ENCODE measurements at regions not wholly inside any gene's neighbourhood (a gene's known extent, or its start where the extent isn't known, plus 50 kb on each side); places are given as distances from the start of the nearest gene placed in this dataset.
"Not testable (repeated sequence)": the region's sequence is repeated elsewhere in the genome, so short reads cannot be mapped to it uniquely, and the experiment has no call there.

DNA sequence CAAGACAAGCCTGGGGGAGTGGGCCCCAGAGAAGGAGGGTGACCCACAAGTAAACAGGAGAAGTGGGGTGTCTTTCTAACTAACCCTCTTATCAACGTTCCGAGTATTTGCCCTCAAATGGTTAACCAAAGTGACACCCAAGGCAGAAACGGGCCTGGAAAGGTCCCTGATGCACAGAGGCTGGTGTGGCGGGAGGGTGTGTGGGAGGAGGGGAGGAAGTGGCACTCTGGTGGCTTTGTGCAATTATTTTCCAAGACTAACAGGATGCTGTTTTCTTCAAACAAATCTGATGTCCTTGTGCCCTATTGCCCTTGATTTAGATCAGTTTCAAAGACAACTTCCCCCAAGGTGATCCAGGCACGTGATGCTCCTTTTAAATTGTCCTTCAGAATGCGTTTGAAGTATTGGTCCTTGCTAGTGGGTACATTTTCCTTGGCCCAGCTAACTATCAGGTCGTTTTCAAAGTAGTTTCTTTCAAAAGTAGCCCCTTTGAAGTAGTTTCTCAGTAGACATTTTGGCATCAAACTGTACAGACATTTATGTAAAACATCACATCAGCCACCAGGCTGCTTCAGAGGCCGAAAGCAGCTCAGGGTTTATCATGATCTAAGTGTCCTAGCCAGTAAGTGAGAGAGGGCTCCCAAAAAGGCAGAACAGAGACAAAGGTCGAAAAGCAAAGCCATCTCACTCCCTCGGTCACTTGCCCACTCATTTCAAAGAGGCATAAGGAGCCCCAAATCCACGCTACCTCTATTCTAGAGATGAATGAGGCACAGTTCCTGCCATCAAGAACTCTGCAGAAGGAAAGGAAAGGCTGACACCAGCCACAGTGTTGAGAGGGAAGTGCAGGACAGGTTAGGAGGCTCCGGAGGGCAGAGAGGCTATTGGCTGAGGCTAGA is 371.1 kb upstream of the ID2 start:
- no peak for DNase-seq (ENCODE audit: low read depth)

- no peak for DNase-seq (ENCODE audit: low read depth)
Observed at GRCh38 chr2:8312221-8312620, 369.6 kb upstream of the ID2 start.

- peak; percentile 91 for DNase-seq (ENCODE audit: low read depth)
Observed at GRCh38 chr2:8312861-8313830, 368.7 kb upstream of the ID2 start.

DNA sequence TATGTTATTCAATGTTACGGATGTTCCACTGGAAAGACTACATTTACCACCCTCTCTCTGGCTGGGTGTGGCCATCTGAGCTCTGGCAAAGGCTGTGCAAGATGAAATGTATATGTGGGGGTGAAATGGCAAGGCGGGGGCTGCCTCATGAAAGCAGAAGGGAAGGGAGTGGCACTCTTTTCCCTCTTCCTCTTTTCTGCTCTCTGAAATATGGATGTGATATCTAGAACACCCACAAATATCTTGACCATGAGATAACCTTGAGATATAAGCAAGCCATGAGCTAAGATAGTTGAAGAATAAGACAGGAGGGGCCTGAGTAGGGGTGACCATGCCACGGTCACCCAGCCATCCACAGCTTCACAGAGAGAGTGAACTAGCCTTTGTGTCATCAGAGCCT is 367.8 kb upstream of the ID2 start:
- DNase-seq (ENCODE audit: low read depth) = no peak

- DNase-seq (ENCODE audit: low read depth) = peak; percentile 79
Observed at GRCh38 chr2:8315531-8316165, 366.2 kb upstream of the ID2 start.

GRCh38 chr2:8316356-8316755 is 365.5 kb upstream of the ID2 start:
- no peak for DNase-seq (ENCODE audit: low read depth)

GRCh38 chr2:8317418-8317817 is 364.4 kb upstream of the ID2 start:
- no peak for DNase-seq (ENCODE audit: low read depth)

DNA sequence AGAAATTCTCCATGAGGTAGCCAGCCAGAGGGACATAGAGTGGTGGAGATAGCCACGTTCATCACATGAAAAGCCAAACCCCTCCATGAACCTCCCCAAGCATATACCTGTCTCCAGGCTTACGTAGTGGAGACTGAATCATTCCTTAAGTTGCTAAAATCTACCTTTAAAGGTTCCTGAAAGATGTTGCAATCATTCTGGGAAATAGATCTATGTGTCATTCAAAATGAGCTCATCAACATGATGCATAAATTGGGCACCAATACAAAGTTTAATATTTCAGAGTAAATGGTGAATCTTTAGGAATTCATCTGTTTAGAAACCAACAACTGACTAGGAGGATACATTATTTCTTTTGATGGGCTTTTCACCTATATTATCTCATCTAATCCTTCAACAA is 362.6 kb upstream of the ID2 start:
- no peak for DNase-seq (ENCODE audit: low read depth)

GRCh38 chr2:8320311-8321066 is 361.4 kb upstream of the ID2 start:
- peak; percentile 45 for DNase-seq (ENCODE audit: low read depth)

GRCh38 chr2:8322634-8323033 is 359.2 kb upstream of the ID2 start:
- no peak for DNase-seq (ENCODE audit: low read depth)

DNA sequence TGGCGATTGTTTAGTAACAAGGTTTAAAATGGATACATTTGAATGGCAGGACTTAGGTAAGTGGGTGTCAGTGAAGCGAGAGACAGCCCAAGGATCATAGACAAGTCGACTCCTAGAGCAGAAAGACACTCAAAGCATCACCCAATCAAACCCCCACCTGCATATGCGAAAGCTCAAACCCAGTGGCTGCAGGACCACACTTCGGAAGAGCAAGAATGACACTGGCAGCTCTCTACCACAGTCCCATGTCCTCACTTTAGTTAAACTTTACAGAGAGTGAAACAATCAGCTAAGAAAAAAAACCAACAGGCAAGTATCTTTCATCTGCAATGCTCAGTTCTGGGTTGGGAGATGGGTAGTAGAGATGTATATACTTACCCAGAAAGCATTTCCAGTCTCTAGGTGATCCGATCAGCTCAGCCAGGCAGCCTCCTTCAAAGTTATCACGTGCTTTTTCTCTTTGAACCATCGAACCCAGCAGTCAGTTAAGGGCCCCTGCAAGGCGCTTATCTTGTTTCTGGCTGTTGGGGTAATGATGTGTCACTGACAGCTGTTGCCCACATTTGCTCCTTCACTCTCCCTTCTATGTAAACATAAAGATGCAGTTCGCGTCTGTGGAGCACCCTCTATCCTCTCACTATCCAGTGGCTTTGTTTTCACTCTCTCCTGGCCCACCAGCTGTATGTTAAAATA is 357.5 kb upstream of the ID2 start:
- peak; percentile 55 for DNase-seq (ENCODE audit: low read depth)

- no peak for DNase-seq (ENCODE audit: low read depth)
Observed at GRCh38 chr2:8324901-8325300, 357.0 kb upstream of the ID2 start.

DNA sequence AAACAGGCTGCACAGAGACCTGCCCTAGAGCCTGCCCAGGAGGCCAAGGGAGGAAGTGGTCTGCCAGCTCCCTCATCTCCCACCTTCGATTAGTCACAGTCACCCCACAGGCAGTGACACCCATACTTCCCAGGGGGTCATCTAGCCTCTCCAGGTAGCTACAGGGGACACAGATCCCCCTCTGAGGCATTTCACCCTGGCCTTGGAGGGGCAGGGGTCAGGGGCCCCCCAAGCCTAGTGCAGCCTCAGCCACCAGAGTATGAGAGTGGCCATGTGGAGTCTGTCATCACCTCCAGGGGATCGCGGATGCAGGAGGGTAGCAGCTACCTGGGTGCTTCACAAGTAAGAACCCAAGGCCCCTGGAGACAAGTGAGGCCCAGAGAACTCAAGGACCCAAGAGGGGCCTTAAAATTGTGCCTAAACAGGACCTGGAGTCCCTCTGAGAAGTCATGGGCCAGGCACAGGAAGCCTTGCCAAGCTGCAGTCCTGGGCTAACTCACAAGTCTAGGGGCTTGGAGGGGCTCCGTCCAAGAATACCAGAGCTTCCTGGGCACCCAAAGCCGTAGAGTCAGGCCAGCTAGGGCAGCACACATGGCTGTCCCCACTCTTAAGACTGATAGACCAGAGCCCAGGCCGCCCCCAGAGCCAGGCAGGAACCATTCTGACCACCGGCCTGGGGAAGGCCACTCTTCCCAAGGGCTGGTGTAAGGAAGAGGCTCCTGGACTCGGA is 354.3 kb upstream of the ID2 start:
- DNase-seq (ENCODE audit: low read depth) = no peak

DNA sequence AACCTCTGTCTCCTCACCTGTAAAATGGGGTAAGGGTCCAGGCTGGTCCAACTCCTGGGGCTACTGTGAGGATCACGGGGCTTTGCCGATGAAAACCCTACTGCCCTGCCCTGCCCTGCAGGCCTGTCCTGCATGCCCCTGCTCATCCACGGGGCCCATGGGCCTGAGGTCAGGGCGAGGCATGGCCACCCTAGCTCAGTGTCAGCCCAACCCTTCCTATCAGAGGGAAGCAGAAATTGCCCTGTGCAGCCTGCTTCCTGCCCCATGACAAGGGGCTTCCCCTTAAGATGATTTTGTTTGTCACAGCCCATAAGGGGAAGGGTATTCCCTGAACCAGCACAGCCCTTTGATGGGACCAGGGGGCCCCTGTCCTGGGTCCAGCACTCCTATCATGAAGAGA is 353.6 kb upstream of the ID2 start:
- DNase-seq (ENCODE audit: low read depth) = no peak

GRCh38 chr2:8329660-8330622 is 351.9 kb upstream of the ID2 start:
- no peak for DNase-seq (ENCODE audit: low read depth)

- no peak for DNase-seq (ENCODE audit: low read depth)
Observed at GRCh38 chr2:8331068-8331467, 350.8 kb upstream of the ID2 start.

DNA sequence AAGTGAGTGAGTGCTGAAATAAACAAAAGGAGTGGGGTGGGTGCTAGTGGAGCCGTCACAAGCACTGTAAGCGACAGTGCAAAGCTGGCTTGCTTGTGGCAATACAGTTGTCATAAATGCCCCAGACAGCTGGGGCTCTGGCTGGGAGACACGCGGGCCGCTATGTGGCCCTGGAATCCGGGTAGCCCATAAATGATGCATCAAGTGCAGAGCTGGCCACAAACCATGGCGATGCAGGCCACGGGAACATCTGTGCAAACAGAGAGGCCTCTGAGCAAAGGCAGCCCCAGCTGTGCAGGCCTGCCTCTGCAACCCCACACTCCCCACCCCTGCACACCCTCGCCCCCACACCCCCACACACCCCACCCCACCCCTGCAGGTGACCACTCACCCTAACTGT is 349.2 kb upstream of the ID2 start:
- DNase-seq (ENCODE audit: low read depth) = no peak

GRCh38 chr2:8333177-8333831 is 348.6 kb upstream of the ID2 start:
- no peak for DNase-seq (ENCODE audit: low read depth)

DNA sequence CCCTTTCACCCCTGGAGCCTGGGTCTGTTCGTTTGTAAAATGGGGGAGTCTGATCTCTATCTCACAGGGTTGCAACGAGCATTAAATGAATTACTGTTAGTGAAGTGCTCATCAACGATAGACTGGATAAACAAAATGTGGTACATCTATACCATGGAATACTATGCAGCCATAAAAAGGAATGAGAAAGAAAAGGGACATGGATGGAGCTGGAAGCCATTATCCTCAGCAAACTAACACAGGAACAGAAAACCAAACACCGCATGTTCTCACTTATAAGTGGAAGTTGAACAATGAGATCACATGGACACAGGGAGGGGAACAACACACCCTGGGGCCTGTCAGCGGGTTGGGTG is 348.0 kb upstream of the ID2 start:
- not testable (repeated sequence) for DNase-seq (ENCODE audit: low read depth)

All from RPMI7951 (cell line).